Heart left ventricle (tissue), 13 donors: ENCODE measurements at regions not wholly inside any gene's neighbourhood (a gene's known extent, or its start where the extent isn't known, plus 50 kb on each side); places are given as distances from the start of the nearest gene placed in this dataset.
"Not testable (repeated sequence)": the region's sequence is repeated elsewhere in the genome, so short reads cannot be mapped to it uniquely, and the experiment has no call there.

Experiments used
- POLR2A ChIP-seq, 2 donors: fragments of 450-650 bp; IDR thresholded peaks; one replicate each; pipeline ENCODE4 v1.6.1; 2017; ENCODE audit warnings: antibody characterized with exemption in 2 of 2, mild to moderate bottlenecking in 2 of 2, moderate library complexity in 2 of 2
- TF ChIP-seq, protein P1 (sequence below), 12 donors: fragments of 200-600 bp; sonication (generic) in 4 of 12; IDR thresholded peaks; one replicate each; pipeline versions ENCODE4 v1.5.0 to v1.8.0; 2018 to 2022; ENCODE audit warnings: antibody characterized with exemption in 12 of 12, mild to moderate bottlenecking in 5 of 12
- donor health status: ischemic (EF 13 %, LVEDD 7.1; RV severe dilation, severe dysfunction).
- donor health status: DM: no; HTN: yes; CAD: no.
- donor health status: DM: no; HTN: no; CAD: no.
- donor health status: ischemic (EF 25% LVEDD 6.9; RV normal size, moderate dysfunction).
- donor health status: ischemic (EF 25% LVEDD 5.7; RV mildly dilated, moderate dysfunction).
- donor health status: ischemic (EF 35%, LVEDD 5.7; RV mildly dilated, moderate dysfunction).
- donor health status: nonischemic (EF 11% LVEDD 7.7; RV severe dilation, severe dysfunction).
- donor health status: DM: yes; HTN: yes; CAD: no.
- donor health status: PGD.
- donor health status: ischemic (EF 29% LVEDD 5.4; RV normal size, mild dysfunction).
- donor health status: nonischemic (EF 23%, LVEDD 6.1; RV moderate dilation, normal function).

DNA sequence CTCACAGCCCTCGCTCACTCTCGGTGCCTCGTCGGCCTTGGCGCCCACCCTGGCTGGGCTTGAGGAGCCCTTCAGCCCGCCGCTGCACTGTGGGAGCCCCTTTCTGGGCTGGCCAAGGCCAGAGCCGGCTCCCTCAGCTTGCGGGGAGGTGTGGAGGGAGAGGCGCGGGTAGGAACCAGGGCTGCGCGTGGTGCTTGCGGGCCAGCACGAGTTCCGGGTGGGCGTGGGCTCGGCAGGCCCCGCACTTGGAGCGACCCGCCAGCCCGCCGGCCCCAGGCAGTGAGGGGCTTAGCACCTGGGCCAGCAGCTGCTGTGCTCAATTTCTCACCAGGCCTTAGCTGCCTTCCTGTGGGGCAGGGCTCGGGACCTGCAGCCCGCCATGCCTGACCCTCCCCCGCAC, 202.4 kb upstream of the PRSS16 start:
- TF ChIP-seq, protein P1, sequence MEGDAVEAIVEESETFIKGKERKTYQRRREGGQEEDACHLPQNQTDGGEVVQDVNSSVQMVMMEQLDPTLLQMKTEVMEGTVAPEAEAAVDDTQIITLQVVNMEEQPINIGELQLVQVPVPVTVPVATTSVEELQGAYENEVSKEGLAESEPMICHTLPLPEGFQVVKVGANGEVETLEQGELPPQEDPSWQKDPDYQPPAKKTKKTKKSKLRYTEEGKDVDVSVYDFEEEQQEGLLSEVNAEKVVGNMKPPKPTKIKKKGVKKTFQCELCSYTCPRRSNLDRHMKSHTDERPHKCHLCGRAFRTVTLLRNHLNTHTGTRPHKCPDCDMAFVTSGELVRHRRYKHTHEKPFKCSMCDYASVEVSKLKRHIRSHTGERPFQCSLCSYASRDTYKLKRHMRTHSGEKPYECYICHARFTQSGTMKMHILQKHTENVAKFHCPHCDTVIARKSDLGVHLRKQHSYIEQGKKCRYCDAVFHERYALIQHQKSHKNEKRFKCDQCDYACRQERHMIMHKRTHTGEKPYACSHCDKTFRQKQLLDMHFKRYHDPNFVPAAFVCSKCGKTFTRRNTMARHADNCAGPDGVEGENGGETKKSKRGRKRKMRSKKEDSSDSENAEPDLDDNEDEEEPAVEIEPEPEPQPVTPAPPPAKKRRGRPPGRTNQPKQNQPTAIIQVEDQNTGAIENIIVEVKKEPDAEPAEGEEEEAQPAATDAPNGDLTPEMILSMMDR (IDR thresholded peaks at IDR 0.05), result not testable (repeated sequence)
- not testable (repeated sequence) for TF ChIP-seq POLR2A (IDR thresholded peaks at IDR 0.05)
